Neural progenitor cell (in vitro differentiated cells): ENCODE measurements at regions not wholly inside any gene's neighbourhood (a gene's known extent, or its start where the extent isn't known, plus 50 kb on each side); places are given as distances from the start of the nearest gene placed in this dataset.

Experiments used
- CTCF ChIP-seq: fragments of 200-600 bp; sonication (generic); IDR thresholded peaks from 2 replicates; pipeline ENCODE4 v1.5.1; 2017; ENCODE audit warnings: antibody characterized with exemption, mild to moderate bottlenecking
- EZH2 ChIP-seq: fragments of 200-600 bp; sonication (generic); IDR thresholded peaks from 2 replicates; pipeline ENCODE4 v1.6.1; 2017; ENCODE audit warnings: antibody characterized with exemption, mild to moderate bottlenecking, moderate library complexity
- EZH2phosphoT487 ChIP-seq: fragments of 200-600 bp; sonication (generic); IDR thresholded peaks from 2 replicates; pipeline ENCODE4 v1.6.1; 2017; ENCODE audit warnings: antibody characterized with exemption

- no peak for TF ChIP-seq CTCF
- no peak for TF ChIP-seq EZH2
- no peak for TF ChIP-seq EZH2phosphoT487
Observed at GRCh38 chr4:66331761-66332160, 661.5 kb upstream of the EPHA5 start.
